MM.1S (cell line): ENCODE measurements at regions not wholly inside any gene's neighbourhood (a gene's known extent, or its start where the extent isn't known, plus 50 kb on each side); places are given as distances from the start of the nearest gene placed in this dataset.

Experiments used
- DNase-seq: peaks from one replicate; pipeline ENCODE4 v3.0.0-alpha.2; 2015
- H2AFZ ChIP-seq: fragments of 300-600 bp; sonication (generic); 2 replicates; pipeline ENCODE4 v1.6.0; 2016; ENCODE audit warnings: antibody characterized with exemption, low read length
- H3F3A ChIP-seq: fragments of 300-600 bp; sonication (generic); 2 replicates; pipeline ENCODE4 v1.6.1; 2016; ENCODE audit warnings: mild to moderate bottlenecking, antibody characterized with exemption, low read length, moderate library complexity, mixed read lengths; ENCODE audit not compliant: insufficient read depth
- H3K27ac ChIP-seq: fragments of 300-600 bp; sonication (generic); 2 replicates; pipeline ENCODE4 v1.5.1; 2016; ENCODE audit warnings: mild to moderate bottlenecking, low read length
- H3K27me3 ChIP-seq: fragments of 300-600 bp; sonication (generic); replicated peaks from 2 replicates; pipeline ENCODE4 v1.6.0; 2016; ENCODE audit warnings: low read length; ENCODE audit not compliant: insufficient read depth
- H3K36me3 ChIP-seq: fragments of 300-600 bp; sonication (generic); replicated peaks from 2 replicates; pipeline ENCODE4 v1.6.1; 2016; ENCODE audit warnings: mild to moderate bottlenecking, low read length, mixed read lengths; ENCODE audit not compliant: insufficient read depth
- H3K4me1 ChIP-seq: fragments of 300-600 bp; sonication (generic); 2 replicates; pipeline ENCODE4 v1.6.1; 2016; ENCODE audit warnings: low read length, mixed read lengths
- H3K4me2 ChIP-seq: fragments of 300-600 bp; sonication (generic); 2 replicates; pipeline ENCODE4 v1.6.0; 2016; ENCODE audit warnings: low read depth, low read length
- H3K4me3 ChIP-seq: fragments of 300-600 bp; sonication (generic); 2 replicates; pipeline ENCODE4 v1.5.1; 2016; ENCODE audit warnings: low read length, mixed read lengths
- H3K79me2 ChIP-seq: fragments of 300-600 bp; sonication (generic); 2 replicates; pipeline ENCODE4 v1.6.1; 2016; ENCODE audit warnings: mixed run types, low read length, mixed read lengths
- H3K9ac ChIP-seq: fragments of 300-600 bp; sonication (generic); 2 replicates; pipeline ENCODE4 v1.6.1; 2016; ENCODE audit warnings: low read length, mixed read lengths
- H3K9me2 ChIP-seq: fragments of 300-600 bp; sonication (generic); replicated peaks from 2 replicates; pipeline ENCODE4 v1.6.1; 2016; ENCODE audit warnings: mild to moderate bottlenecking, low read length, mixed read lengths; ENCODE audit not compliant: insufficient read depth
- H3K9me3 ChIP-seq: fragments of 300-600 bp; sonication (generic); replicated peaks from 2 replicates; pipeline ENCODE4 v1.6.1; 2016; ENCODE audit warnings: mild to moderate bottlenecking, low read length, mixed read lengths; ENCODE audit not compliant: insufficient read depth
- H4K20me1 ChIP-seq: fragments of 300-600 bp; sonication (generic); 2 replicates; pipeline ENCODE4 v1.6.1; 2016; ENCODE audit warnings: mild to moderate bottlenecking, low read length, moderate library complexity, mixed read lengths; ENCODE audit not compliant: insufficient read depth
- CTCF ChIP-seq: fragments of 300-600 bp; sonication (generic); IDR thresholded peaks from 2 replicates; pipeline ENCODE4 v1.5.1; 2016; ENCODE audit warnings: antibody characterized with exemption, low read length, mixed read lengths
- EZH2 ChIP-seq: fragments of 300-600 bp; sonication (generic); optimal IDR thresholded peaks from 2 replicates; pipeline ENCODE3; 2017; ENCODE audit warnings: low read depth, mild to moderate bottlenecking, antibody characterized with exemption, low read length, mixed read lengths
- EZH2phosphoT487 ChIP-seq: fragments of 300-600 bp; sonication (generic); IDR thresholded peaks from 2 replicates; pipeline ENCODE4 v1.6.1; 2018; ENCODE audit warnings: antibody characterized with exemption, low read length

- H4K20me1 ChIP-seq, result no peaks in the 10 kb centered on the region
- no peaks in the 10 kb centered on the region for H3K4me1 ChIP-seq
- H3K4me3 ChIP-seq, result peak overlapping the region; percentile 39
- H3K9me2 ChIP-seq, result no peaks in the 10 kb centered on the region
- DNase-seq, result peak; percentile 67
- peak overlapping the region; percentile 82; the same call in 1 of the 2 replicates for H3K4me2 ChIP-seq
- H3K27me3 ChIP-seq, result peaks cover 9% of the 10 kb centered on the region; the same call in 1 of the 2 replicates
- no peak for TF ChIP-seq EZH2phosphoT487
- TF ChIP-seq CTCF, result peak; percentile 98
- TF ChIP-seq EZH2, result no peak
- H3K9ac ChIP-seq, result no peak overlapping the region
- no peaks in the 10 kb centered on the region for H3K9me3 ChIP-seq
- no peaks in the 10 kb centered on the region for H3K36me3 ChIP-seq
- no peak overlapping the region for H3K27ac ChIP-seq
- H3K79me2 ChIP-seq, result no peaks in the 10 kb centered on the region
- H3F3A ChIP-seq, result no peaks in the 10 kb centered on the region
- H2AFZ ChIP-seq, result peak overlapping the region; percentile 79
Observed at GRCh38 chr7:131945313-131945911, 389.0 kb upstream of the PODXL start.

GRCh38 chr7:131944556-131945069, 388.2 kb upstream of the PODXL start:
- Histone ChIP-seq H2AFZ (no peak overlapping the region), H3K36me3 (no peaks in the 10 kb centered on the region), H3K9me2 (no peaks in the 10 kb centered on the region), H3K4me2 (peak overlapping the region; percentile 82; the same call in 1 of the 2 replicates), H3K4me3 (no peak overlapping the region), H3K27ac (no peak overlapping the region), H3K4me1 (no peaks in the 10 kb centered on the region), H3K27me3 (peaks cover 9% of the 10 kb centered on the region; the same call in 1 of the 2 replicates), H3F3A (no peaks in the 10 kb centered on the region), H4K20me1 (no peaks in the 10 kb centered on the region), H3K9me3 (no peaks in the 10 kb centered on the region), H3K79me2 (no peaks in the 10 kb centered on the region), H3K9ac (no peak overlapping the region)
- no peak for TF ChIP-seq EZH2
- no peak for TF ChIP-seq EZH2phosphoT487
- no peak for TF ChIP-seq CTCF
- DNase-seq, result no peak

GRCh38 chr7:131943646-131944045, 387.2 kb upstream of the PODXL start:
- Histone ChIP-seq H3K9me3 (no peaks in the 10 kb centered on the region), H3K36me3 (no peaks in the 10 kb centered on the region), H3K9ac (no peak overlapping the region), H4K20me1 (no peaks in the 10 kb centered on the region), H3K4me3 (no peak overlapping the region), H3K9me2 (no peaks in the 10 kb centered on the region), H3K27ac (no peak overlapping the region), H2AFZ (no peak overlapping the region), H3K4me1 (no peaks in the 10 kb centered on the region), H3K27me3 (peaks cover 9% of the 10 kb centered on the region; the same call in 1 of the 2 replicates), H3K79me2 (no peaks in the 10 kb centered on the region), H3F3A (no peaks in the 10 kb centered on the region), H3K4me2 (no peak overlapping the region)
- TF ChIP-seq EZH2 (no peak), CTCF (no peak), EZH2phosphoT487 (no peak)
- no peak for DNase-seq
